Coronary artery (tissue), 2 donors: ENCODE measurements at regions not wholly inside any gene's neighbourhood (a gene's known extent, or its start where the extent isn't known, plus 50 kb on each side); places are given as distances from the start of the nearest gene placed in this dataset.

Experiments
- DNase-seq: peaks from one replicate; pipeline ENCODE4 v3.0.0-alpha.2; 2017; ENCODE audit warnings: low spot score
- H3K27ac ChIP-seq, 2 donors: fragments of 200-600 bp; sonication (generic); one replicate each; pipeline ENCODE4 v1.5.1; 2016 to 2019
- H3K4me3 ChIP-seq: fragments of 200-600 bp; sonication (generic); 2 replicates; pipeline ENCODE4 v1.5.1; 2016; ENCODE audit warnings: mild to moderate bottlenecking, moderate library complexity
- CTCF ChIP-seq: fragments of 200-600 bp; sonication (generic); IDR thresholded peaks from one replicate; pipeline ENCODE4 v1.5.1; 2019; ENCODE audit warnings: antibody characterized with exemption

DNA sequence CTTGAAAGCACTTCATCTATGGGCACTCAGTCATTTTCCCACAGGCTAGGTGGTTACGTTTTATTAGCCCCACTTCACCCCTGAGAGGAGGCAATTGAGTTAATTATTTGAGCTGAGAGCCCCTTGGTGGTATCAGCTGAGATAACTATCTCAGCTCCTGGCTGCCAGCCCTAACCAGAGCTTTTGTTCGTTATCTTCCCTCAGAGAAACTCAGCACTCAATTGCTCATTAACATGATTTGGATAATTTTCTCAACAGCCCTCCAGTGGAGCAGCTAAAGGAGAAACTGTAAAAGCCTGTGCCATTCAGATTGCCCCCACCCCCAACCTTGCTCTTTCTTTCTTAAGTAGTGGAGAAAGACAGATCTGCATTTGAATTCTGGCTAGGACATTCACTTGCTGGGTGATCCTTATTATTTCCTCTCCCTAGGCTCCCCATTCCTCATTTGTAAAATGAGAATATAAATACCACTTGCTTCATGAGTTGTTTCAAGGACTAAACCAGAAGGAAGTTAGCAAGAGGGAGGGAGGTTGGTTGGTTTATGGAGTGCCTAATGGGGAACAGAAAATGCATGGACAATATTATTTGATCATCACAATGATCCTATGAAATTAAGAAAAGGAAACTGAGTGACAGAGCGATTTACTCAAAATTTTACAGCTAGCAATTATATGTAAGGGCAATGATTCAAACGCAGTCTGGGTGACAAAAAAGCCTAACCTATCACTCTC is 218.7 kb upstream of the FGGY start:
- no peak for DNase-seq
- Histone ChIP-seq H3K4me3 (no peak overlapping the region), H3K27ac (no peak overlapping the region)
- no peak for TF ChIP-seq CTCF

DNA sequence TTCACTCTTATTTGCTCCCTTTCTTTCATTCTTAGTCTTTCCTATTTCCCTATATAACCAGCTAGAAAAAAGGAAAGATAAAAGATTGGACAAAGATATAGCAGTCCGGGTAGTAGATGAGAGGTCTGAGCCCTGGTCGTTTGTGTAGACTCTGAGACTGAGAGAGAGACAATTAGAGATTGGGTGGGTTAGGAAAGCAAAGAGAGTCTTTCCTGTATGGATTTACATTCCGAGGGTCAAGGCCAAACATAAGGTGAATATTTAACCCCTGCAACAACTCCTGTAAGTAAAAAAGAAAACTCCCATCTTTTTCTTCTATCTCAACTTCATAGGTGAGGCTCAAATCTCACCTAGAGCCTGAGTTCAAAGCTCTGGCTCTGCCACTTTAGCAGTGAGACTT is 218.0 kb upstream of the FGGY start:
- H3K27ac ChIP-seq, result no peak overlapping the region

DNA sequence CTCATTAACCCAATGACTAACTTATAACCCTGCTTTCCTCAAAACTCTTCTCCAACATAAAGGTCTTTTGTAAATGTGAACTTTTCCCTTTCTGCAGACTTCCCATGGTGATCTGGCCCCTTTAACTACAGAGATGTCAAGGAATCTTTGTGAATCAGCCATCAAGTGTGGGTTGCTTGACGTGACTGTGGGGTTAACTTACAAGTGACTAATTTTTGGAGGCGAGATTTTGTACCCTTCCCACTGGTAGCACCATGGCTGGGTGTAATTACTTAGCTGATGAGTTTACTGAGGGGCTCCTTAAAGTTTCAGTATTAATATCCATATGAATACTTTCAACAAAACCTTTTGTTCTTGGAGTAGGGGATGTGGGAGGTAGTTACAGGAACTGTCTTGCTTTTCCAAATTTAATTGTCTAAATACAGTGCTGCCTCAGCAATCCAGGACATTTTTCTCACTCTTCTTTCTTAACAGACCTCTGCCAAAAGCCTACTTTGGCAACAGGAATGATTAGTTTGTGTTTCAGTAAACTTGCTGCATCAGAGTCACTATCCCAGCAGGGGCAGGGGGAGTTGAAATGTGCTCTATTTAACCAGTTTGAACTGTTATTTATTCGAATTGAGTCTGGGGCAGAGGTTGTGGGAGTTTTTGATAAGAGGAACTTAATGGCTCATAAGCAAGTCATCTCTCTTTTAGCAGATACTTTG is 217.3 kb upstream of the FGGY start:
- no peak for DNase-seq
- Histone ChIP-seq H3K4me3 (no peak overlapping the region), H3K27ac (no peak overlapping the region)
- no peak for TF ChIP-seq CTCF

More for the DNA sequence above, 218.0 kb upstream of the FGGY start:
- H3K4me3 ChIP-seq, result no peak overlapping the region
- TF ChIP-seq CTCF, result no peak
- no peak for DNase-seq

DNA sequence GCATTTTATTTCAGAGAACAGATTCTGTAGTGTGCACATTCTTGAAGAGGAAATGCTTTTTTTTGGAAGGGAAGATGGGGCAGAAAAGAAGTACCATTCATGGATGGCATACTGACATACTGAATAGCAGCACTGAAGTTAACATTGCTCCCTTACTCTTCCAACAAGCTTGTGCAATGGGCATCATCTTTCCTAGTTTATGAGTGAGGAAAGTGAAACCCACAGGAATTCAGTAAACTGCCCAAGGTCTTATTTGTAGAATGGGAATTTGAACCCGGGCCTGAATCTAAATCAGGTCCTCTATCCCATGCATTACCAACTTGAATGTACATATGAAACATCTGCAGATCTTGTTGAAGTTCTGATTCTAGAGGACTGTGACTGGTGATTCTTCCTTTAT is 215.7 kb upstream of the FGGY start:
- DNase-seq, result no peak
- Histone ChIP-seq H3K27ac (no peak overlapping the region), H3K4me3 (no peak overlapping the region)
- TF ChIP-seq CTCF, result no peak

- no peak for DNase-seq
- Histone ChIP-seq H3K4me3 (no peak overlapping the region), H3K27ac (no peak overlapping the region)
- TF ChIP-seq CTCF, result no peak
Observed at GRCh38 chr1:59081795-59082194, 215.1 kb upstream of the FGGY start.

DNA sequence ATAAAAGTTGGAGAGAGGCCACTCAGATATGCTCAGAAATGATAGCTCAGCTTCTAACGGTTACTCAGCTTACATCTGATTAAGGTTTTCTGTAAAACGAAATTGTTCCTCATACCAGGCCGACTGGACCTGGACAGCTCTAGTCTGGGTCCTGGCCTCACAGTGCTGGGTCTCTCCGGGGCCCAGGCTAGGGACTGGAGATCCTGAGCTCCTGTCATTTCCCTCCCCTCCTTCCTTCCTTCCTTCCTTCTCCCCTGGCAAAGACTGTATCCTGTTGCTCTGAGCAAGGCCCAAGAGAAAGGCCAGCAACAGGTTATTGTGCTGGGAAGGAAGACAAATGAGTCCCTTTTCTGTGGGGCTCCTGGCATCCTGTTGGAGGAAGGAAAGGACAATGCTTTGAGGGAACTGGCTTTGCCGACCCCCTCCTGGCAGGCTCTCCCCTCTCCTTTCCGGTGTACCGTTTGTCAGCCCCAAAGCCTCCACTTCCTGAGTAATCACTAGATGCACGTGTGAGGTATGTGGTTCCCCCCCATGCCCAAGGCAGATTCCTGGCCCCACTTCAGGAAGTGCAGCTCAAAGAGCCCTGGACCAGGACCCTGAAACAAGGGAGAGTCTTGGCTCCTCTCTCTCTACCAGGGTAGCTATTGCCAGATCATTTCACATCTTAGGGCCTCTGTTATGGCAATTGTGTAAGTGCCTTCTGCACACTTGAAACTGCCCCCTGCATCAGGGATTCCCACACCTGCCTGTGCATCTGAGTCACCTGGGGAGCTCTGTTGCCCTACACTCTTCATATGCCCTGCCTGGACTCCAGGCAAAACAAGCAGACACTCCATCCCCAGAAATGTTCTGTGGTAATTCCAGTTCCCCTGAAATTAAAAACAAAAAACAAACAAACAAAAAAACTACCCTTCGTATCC is 212.7 kb upstream of the FGGY start:
- no peak for DNase-seq
- no peak for TF ChIP-seq CTCF
- Histone ChIP-seq H3K4me3 (no peak overlapping the region), H3K27ac (no peak overlapping the region)
